Upper lobe of right lung (tissue), 1 donor: ENCODE measurements at regions not wholly inside any gene's neighbourhood (a gene's known extent, or its start where the extent isn't known, plus 50 kb on each side); places are given as distances from the start of the nearest gene placed in this dataset.

Source experiments
- ATAC-seq: fragments of 200-7000 bp; cut with Tn5 transposase; one replicate; pipeline ENCODE4 v1.9.1; 2020; ENCODE audit warnings: mild to moderate bottlenecking, moderate library complexity
- DNase-seq: peaks from one replicate; pipeline ENCODE4 v3.0.0-alpha.2; 2020
- H3K27ac ChIP-seq: fragments of 200-600 bp; one replicate; pipeline ENCODE4 v1.8.0; 2022
- H3K27me3 ChIP-seq: fragments of 200-600 bp; one replicate; pipeline ENCODE4 v1.8.0; 2022; ENCODE audit warnings: mild to moderate bottlenecking
- H3K36me3 ChIP-seq: fragments of 200-600 bp; one replicate; pipeline ENCODE4 v1.8.0; 2022
- H3K4me1 ChIP-seq: fragments of 200-600 bp; one replicate; pipeline ENCODE4 v1.8.0; 2022
- H3K4me3 ChIP-seq: fragments of 200-600 bp; one replicate; pipeline ENCODE4 v1.8.0; 2022; ENCODE audit warnings: mild to moderate bottlenecking
- H3K9me3 ChIP-seq: fragments of 200-600 bp; one replicate; pipeline ENCODE4 v1.8.0; 2022
- intact Hi-C: fragments of 100-400 bp; cut with DNase I; formaldehyde crosslinking; loops from one replicate; pipeline ENCODE4 v1.11.0; 2022
- TF ChIP-seq, protein P1 (sequence below): fragments of 200-600 bp; IDR thresholded peaks from one replicate; pipeline ENCODE4 v1.8.0; 2022; ENCODE audit warnings: antibody characterized with exemption
- donor health status: DM: no; HTN: yes; CAD: no; lungs with severe emphysema.

DNA sequence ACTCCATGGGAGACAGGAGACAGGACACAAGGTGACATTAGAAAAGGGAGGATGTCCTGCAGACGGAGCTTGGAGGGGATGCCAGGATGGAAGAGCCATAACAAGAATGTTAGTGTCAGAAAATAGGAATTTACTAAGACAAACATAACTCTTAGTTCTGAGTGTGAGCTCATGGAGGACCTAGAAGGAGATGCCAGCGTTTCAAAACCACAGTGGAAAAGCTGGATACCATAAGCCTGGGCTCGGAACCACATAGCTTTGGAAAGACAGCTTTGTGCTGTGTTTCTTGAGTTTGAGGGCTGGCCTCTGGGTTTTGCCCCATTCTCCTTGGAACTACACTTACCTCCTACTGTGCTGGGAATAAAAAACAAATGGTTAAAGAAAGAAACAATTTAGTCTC is 128.4 kb downstream of the S1PR1 start:
- Histone ChIP-seq H3K4me1 (no peaks in the 10 kb centered on the region), H3K27me3 (no peaks in the 10 kb centered on the region), H3K27ac (no peak overlapping the region), H3K36me3 (no peaks in the 10 kb centered on the region), H3K9me3 (no peaks in the 10 kb centered on the region), H3K4me3 (no peak overlapping the region)
- intact Hi-C loops = no loop called here
- ATAC-seq = no peak
- TF ChIP-seq, protein P1, sequence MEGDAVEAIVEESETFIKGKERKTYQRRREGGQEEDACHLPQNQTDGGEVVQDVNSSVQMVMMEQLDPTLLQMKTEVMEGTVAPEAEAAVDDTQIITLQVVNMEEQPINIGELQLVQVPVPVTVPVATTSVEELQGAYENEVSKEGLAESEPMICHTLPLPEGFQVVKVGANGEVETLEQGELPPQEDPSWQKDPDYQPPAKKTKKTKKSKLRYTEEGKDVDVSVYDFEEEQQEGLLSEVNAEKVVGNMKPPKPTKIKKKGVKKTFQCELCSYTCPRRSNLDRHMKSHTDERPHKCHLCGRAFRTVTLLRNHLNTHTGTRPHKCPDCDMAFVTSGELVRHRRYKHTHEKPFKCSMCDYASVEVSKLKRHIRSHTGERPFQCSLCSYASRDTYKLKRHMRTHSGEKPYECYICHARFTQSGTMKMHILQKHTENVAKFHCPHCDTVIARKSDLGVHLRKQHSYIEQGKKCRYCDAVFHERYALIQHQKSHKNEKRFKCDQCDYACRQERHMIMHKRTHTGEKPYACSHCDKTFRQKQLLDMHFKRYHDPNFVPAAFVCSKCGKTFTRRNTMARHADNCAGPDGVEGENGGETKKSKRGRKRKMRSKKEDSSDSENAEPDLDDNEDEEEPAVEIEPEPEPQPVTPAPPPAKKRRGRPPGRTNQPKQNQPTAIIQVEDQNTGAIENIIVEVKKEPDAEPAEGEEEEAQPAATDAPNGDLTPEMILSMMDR = no peak
- no peak for DNase-seq

DNA sequence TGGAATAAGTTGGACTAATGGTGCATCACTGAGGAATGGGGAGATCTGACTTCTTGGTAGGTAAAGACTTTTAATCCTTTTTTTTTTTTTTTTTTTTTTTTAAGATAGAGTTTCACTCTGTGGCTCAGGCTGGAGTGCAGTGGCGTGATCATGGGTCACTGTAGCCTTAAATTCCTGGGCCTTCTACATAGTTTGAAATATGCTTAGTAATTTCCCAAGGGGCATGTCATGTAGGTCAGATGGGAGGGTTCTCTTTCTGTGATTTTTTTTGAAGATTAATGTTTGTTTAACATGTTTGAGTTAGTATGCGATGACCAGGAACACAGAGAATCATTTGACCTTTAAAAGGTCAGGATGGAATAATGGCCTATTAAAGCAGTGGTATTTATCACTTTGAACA is 129.1 kb downstream of the S1PR1 start:
- H3K36me3 ChIP-seq = no peaks in the 10 kb centered on the region
- H3K4me3 ChIP-seq = no peak overlapping the region
- DNase-seq = no peak
- no peaks in the 10 kb centered on the region for H3K27me3 ChIP-seq
- intact Hi-C loops = no loop called here
- H3K4me1 ChIP-seq = no peaks in the 10 kb centered on the region
- no peaks in the 10 kb centered on the region for H3K9me3 ChIP-seq
- no peak overlapping the region for H3K27ac ChIP-seq
- TF ChIP-seq, protein P1 = no peak
- no peak for ATAC-seq

DNA sequence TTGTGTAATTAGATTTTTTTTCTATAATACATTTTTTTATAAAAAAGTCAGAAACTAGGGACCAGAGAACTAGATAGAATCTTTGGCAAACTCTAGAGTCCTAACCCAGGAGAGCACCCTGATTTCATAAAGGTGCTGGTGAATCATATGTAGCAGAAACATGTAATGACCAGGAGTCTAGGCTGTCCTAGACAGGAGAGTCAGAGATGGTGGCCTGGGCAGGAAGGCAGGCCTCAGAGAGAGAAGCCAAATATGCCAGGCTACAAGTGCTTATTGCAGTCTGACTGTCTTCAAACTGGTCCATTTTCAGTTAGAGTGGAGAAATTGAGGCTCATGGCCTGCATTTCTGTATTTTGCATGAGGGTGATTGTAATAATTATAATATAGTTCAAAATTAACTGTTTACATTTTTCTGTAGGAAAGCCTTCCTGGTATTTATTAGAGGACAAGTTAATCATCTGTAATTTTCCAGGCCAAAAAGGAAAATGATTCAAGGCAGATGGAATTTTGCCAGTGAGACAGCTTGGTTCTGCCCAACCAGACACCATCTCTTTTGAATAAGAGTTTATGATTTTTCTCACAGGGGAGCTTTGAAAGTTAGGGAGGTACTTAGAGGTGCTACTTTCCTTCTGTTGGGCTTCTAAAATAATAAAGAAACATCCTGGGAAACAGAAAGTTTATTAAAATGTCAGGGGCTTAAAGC is 129.8 kb downstream of the S1PR1 start:
- intact Hi-C loops = no loop called here
- ATAC-seq (no peak), DNase-seq (no peak)
- no peaks in the 10 kb centered on the region for H3K4me1 ChIP-seq
- TF ChIP-seq, protein P1 = no peak
- no peaks in the 10 kb centered on the region for H3K27me3 ChIP-seq
- H3K27ac ChIP-seq = no peak overlapping the region
- H3K9me3 ChIP-seq = no peaks in the 10 kb centered on the region
- H3K4me3 ChIP-seq = no peak overlapping the region
- no peaks in the 10 kb centered on the region for H3K36me3 ChIP-seq

DNA sequence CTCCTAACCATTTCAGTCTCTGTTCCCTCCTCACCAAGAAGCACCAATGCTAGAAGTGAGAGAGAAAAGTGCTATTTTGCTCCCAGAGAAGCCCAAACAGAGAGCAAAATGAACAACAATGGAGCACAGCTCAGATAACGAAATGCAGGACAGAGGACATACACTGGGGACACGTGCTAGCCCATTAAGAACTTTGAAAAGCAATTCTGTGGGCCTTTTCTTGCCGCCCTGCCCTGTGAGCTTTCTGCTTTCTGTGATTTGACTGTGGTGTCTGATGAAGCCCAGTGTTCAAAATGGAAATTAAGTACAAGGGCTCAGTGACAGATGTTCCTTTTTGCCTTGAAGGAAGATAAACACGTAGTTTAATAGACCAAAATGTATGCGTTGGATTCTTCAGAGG is 130.8 kb downstream of the S1PR1 start:
- ATAC-seq (no peak), DNase-seq (no peak)
- intact Hi-C loops = no loop called here
- TF ChIP-seq, protein P1 = no peak
- Histone ChIP-seq H3K27ac (no peak overlapping the region), H3K4me3 (no peak overlapping the region), H3K9me3 (no peaks in the 10 kb centered on the region), H3K4me1 (no peaks in the 10 kb centered on the region), H3K36me3 (no peaks in the 10 kb centered on the region), H3K27me3 (no peaks in the 10 kb centered on the region)

DNA sequence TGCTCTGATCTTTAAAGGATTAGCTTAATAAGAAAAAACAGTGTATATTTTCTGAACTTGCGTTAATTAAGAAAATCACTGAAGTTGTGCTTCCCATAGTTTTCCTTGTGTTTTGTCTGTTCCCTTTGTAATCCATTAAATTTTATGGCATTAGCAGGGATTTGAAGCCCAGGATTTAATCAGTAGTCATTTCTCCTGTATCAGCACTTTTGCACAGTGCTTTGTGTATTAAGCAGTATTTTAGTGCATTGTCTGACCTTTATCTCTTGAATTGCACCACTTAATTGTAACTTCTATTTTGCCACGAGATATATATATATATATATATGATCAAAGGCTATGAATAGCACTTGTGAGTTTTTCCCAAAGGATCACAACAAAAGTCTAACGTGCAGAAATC is 133.7 kb downstream of the S1PR1 start:
- H3K4me3 ChIP-seq = no peak overlapping the region
- TF ChIP-seq, protein P1 = no peak
- H3K9me3 ChIP-seq = no peaks in the 10 kb centered on the region
- H3K36me3 ChIP-seq = no peaks in the 10 kb centered on the region
- intact Hi-C loops = no loop called here
- DNase-seq (no peak), ATAC-seq (no peak)
- no peaks in the 10 kb centered on the region for H3K4me1 ChIP-seq
- no peak overlapping the region for H3K27ac ChIP-seq
- H3K27me3 ChIP-seq = no peaks in the 10 kb centered on the region

DNA sequence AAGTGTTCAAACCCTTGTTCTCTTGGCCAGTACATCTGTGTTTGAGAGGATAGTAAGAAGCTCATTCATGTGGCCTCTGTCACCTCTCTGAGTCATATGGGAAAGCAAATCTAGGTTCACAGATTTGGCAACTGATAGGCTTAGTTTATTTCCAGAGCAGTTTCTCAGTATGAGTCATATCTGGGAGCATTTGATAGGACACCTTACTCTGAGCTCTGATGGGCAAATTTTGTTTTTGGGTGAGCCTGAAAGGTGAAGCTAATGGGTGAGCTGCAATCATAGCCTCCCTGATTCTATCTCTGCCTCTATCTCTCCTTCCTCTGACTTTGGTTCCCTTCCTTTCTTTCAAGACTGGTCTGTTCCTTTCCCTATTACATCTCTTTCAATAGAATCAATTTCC is 134.4 kb downstream of the S1PR1 start:
- TF ChIP-seq, protein P1 = no peak
- ATAC-seq (no peak), DNase-seq (no peak)
- Histone ChIP-seq H3K4me3 (no peak overlapping the region), H3K4me1 (no peaks in the 10 kb centered on the region), H3K27me3 (no peaks in the 10 kb centered on the region), H3K36me3 (no peaks in the 10 kb centered on the region), H3K9me3 (no peaks in the 10 kb centered on the region), H3K27ac (no peak overlapping the region)
- intact Hi-C loops = no loop called here
